Osteoblast (primary cell): ENCODE measurements at regions not wholly inside any gene's neighbourhood (a gene's known extent, or its start where the extent isn't known, plus 50 kb on each side); places are given as distances from the start of the nearest gene placed in this dataset.

Experiments used
- DNase-seq: peaks from one replicate; pipeline ENCODE4 v3.0.0; 2011; ENCODE audit warnings: low spot score, mixed read lengths; ENCODE audit not compliant: insufficient read length; ENCODE audit errors: missing footprints
- H2AFZ ChIP-seq: 2 replicates; pipeline ENCODE4 v1.6.0; 2011; ENCODE audit warnings: mild to moderate bottlenecking, low read length
- H3K27ac ChIP-seq: 2 replicates; pipeline ENCODE4 v1.5.1; 2011; ENCODE audit warnings: mild to moderate bottlenecking, low read depth, low read length, moderate library complexity
- H3K27me3 ChIP-seq: 2 replicates; pipeline ENCODE4 v1.6.0; 2012; ENCODE audit warnings: mild to moderate bottlenecking, control low read depth, inconsistent platforms, low read length, moderate library complexity; ENCODE audit not compliant: insufficient read depth
- H3K36me3 ChIP-seq: 2 replicates; pipeline ENCODE4 v1.5.1; 2011; ENCODE audit warnings: mild to moderate bottlenecking, low read length, control low read depth, moderate library complexity; ENCODE audit not compliant: insufficient read depth
- H3K4me1 ChIP-seq: 2 replicates; pipeline ENCODE4 v1.5.1; 2011; ENCODE audit warnings: mild to moderate bottlenecking, low read length, control low read depth, moderate library complexity; ENCODE audit not compliant: insufficient read depth
- H3K4me2 ChIP-seq: 2 replicates; pipeline ENCODE4 v1.6.0; 2011; ENCODE audit warnings: mild to moderate bottlenecking, low read length; ENCODE audit not compliant: insufficient read depth
- H3K4me3 ChIP-seq: fragments of 200-600 bp; sonication (generic); 3 replicates; pipeline ENCODE4 v1.5.1; 2012; ENCODE audit warnings: mild to moderate bottlenecking, low read length, inconsistent platforms; ENCODE audit not compliant: insufficient read depth
- H3K79me2 ChIP-seq: 2 replicates; pipeline ENCODE4 v1.6.0; 2012; ENCODE audit warnings: mild to moderate bottlenecking, low read length, control low read depth, inconsistent platforms; ENCODE audit not compliant: insufficient read depth
- H3K9me3 ChIP-seq: 2 replicates; pipeline ENCODE4 v1.5.1; 2011; ENCODE audit warnings: low read depth, low read length, control low read depth
- H4K20me1 ChIP-seq: 2 replicates; pipeline ENCODE4 v1.6.0; 2012; ENCODE audit warnings: mild to moderate bottlenecking, low read length, control low read depth; ENCODE audit not compliant: insufficient read depth
- CTCF ChIP-seq: IDR thresholded peaks from 2 replicates; pipeline ENCODE4 v1.5.1; 2011; ENCODE audit warnings: mild to moderate bottlenecking, low read depth, low read length, moderate library complexity; ENCODE audit errors: extremely low read depth

- Histone ChIP-seq H3K27ac (no peak overlapping the region), H3K4me2 (no peak overlapping the region), H3K27me3 (no peaks in the 10 kb centered on the region), H3K4me3 (no peak overlapping the region), H3K9me3 (no peaks in the 10 kb centered on the region), H3K36me3 (no peaks in the 10 kb centered on the region), H3K79me2 (no peaks in the 10 kb centered on the region), H2AFZ (no peak overlapping the region), H4K20me1 (no peaks in the 10 kb centered on the region), H3K4me1 (no peaks in the 10 kb centered on the region)
- no peak for DNase-seq
- TF ChIP-seq CTCF, result no peak
These were observed 909.4 kb upstream of the GYPC start for GRCh38 chr2:125746321-125747164.

DNA sequence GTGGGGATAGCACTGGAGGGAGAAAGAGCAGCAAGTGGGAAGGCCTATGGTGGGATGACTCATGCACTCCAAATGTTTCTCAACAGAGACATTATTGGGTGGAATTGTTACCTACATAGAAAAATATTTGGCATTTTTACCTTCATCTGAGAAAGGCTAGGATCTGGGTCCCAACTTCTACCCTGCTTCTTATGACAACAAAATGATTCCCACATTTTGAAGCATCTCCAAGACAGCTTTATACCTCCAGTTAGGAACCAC is 908.9 kb upstream of the GYPC start:
- Histone ChIP-seq H3K4me2 (no peak overlapping the region), H3K36me3 (no peaks in the 10 kb centered on the region), H3K79me2 (no peaks in the 10 kb centered on the region), H3K27me3 (no peaks in the 10 kb centered on the region), H3K27ac (no peak overlapping the region), H2AFZ (no peak overlapping the region), H3K4me3 (no peak overlapping the region), H3K4me1 (no peaks in the 10 kb centered on the region), H4K20me1 (no peaks in the 10 kb centered on the region), H3K9me3 (no peaks in the 10 kb centered on the region)
- no peak for DNase-seq
- TF ChIP-seq CTCF, result no peak

- Histone ChIP-seq H3K9me3 (no peaks in the 10 kb centered on the region), H3K27me3 (no peaks in the 10 kb centered on the region), H3K4me1 (no peaks in the 10 kb centered on the region), H3K79me2 (no peaks in the 10 kb centered on the region), H3K4me2 (no peak overlapping the region), H3K36me3 (no peaks in the 10 kb centered on the region), H3K4me3 (no peak overlapping the region), H2AFZ (no peak overlapping the region), H4K20me1 (no peaks in the 10 kb centered on the region), H3K27ac (no peak overlapping the region)
- no peak for TF ChIP-seq CTCF
- no peak for DNase-seq
These were observed 899.5 kb upstream of the GYPC start for GRCh38 chr2:125756431-125756830.

DNA sequence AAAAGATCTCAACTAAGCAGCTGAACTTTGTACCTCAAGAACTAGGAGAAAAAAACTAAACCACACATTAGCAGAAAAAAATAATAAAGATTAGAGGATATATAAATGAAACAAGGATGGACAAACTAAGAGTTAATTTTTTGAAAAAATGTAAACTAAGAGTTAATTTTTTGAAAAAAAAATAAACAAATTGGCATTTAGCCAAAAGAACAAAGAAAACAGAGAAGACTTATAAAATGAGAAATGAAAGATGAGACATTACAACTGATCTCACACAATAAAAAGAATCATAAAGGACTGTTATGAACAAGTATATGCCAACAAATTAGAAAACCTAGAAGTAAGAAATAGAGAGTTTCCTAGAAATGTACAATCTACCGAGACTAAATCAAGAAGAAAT is 859.2 kb upstream of the GYPC start:
- no peak for DNase-seq
- no peaks in the 10 kb centered on the region for H4K20me1 ChIP-seq

More for the DNA sequence above, 859.2 kb upstream of the GYPC start:
- no peaks in the 10 kb centered on the region for H3K9me3 ChIP-seq
- TF ChIP-seq CTCF, result no peak
- H3K4me3 ChIP-seq, result no peak overlapping the region
- H3K79me2 ChIP-seq, result no peaks in the 10 kb centered on the region
- H3K36me3 ChIP-seq, result no peaks in the 10 kb centered on the region
- no peaks in the 10 kb centered on the region for H3K27me3 ChIP-seq
- H3K4me2 ChIP-seq, result no peak overlapping the region
- H3K27ac ChIP-seq, result no peak overlapping the region
- H3K4me1 ChIP-seq, result no peaks in the 10 kb centered on the region
- no peak overlapping the region for H2AFZ ChIP-seq
